ENCODE measurements at regions not wholly inside any gene's neighbourhood (a gene's known extent, or its start where the extent isn't known, plus 50 kb on each side); places are given as distances from the start of the nearest gene placed in this dataset.

DNA sequence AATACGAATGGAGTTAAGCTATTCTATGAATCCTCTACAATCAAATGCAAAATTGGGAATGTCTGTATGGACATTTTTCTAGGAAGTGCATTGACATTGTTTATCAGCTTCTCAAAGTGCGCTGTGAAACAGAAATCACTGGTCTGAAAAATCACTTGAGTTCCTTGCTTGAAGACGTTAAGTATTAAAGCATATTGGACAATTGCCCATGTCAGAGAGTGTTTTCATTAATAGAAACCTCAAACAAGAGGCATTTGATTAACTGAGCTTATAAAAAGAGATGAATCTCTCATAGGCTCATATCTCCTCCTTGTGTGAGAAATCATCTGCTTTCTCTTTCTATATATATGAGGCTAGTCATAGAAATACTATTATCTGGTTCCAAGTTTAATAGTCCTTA, 692.1 kb upstream of the POU3F4 start:
- Histone ChIP-seq H4K8ac (replicated peaks; ENCODE audit: insufficient read length, low read depth, low read length) (no peak overlapping the region), H4K5ac (ENCODE audit: insufficient read length, low read depth, low read length) (no peak overlapping the region), H3K18ac (ENCODE audit: insufficient read length, low read depth, low read length) (no peak overlapping the region), H2BK5ac (ENCODE audit: insufficient read length, low read length) (no peak overlapping the region), H2BK12ac (ENCODE audit: insufficient read length, low read depth, low read length) (no peak overlapping the region), H3K4ac (ENCODE audit: low read depth, low read length) (no peak overlapping the region), H3K23ac (ENCODE audit: insufficient read length, low read depth, low read length) (no peak overlapping the region), H3K9me3 (ENCODE audit: control insufficient read depth, low read depth, low read length) (peaks cover 18% of the 10 kb centered on the region), H3K79me2 (ENCODE audit: insufficient read depth, low read length) (no peaks in the 10 kb centered on the region), H3T11ph (ENCODE audit: low read length) (no peak overlapping the region), H3K4me2 (ENCODE audit: insufficient read depth, insufficient read length, low read length) (no peak overlapping the region), H3K79me1 (ENCODE audit: insufficient read depth, low read depth, low read length, poor library complexity, severe bottlenecking) (no peaks in the 10 kb centered on the region), H4K91ac (ENCODE audit: insufficient read length, low read depth, low read length) (no peak overlapping the region), H2BK120ac (ENCODE audit: low read depth, low read length, poor library complexity, severe bottlenecking) (no peak overlapping the region), H2AK5ac (ENCODE audit: insufficient read length, low read length) (no peak overlapping the region), H3K23me2 (ENCODE audit: insufficient read length, low read depth, low read length, poor library complexity, severe bottlenecking) (no peaks in the 10 kb centered on the region), H3K9ac (ENCODE audit: extremely low read depth, insufficient read length, low read length) (no peak overlapping the region), H3K14ac (ENCODE audit: insufficient read depth, low read length) (no peak overlapping the region), H3K27ac (ENCODE audit: insufficient read length, low read depth, low read length) (no peak overlapping the region), H3K4me1 (ENCODE audit: insufficient read depth, low read length) (no peaks in the 10 kb centered on the region), H4K20me1 (ENCODE audit: control insufficient read depth, insufficient read depth, insufficient read length) (no peaks in the 10 kb centered on the region), H3K27me3 (ENCODE audit: insufficient read depth, low read length) (no peaks in the 10 kb centered on the region), H2AFZ (ENCODE audit: low read length) (no peak overlapping the region), H3K56ac (ENCODE audit: insufficient read length, low read depth, low read length) (no peak overlapping the region), H2BK15ac (ENCODE audit: low read depth, low read length) (no peak overlapping the region), H2BK20ac (ENCODE audit: low read depth, low read length, poor library complexity, severe bottlenecking) (no peak overlapping the region)
- H3K36me3 Mint-ChIP-seq (ENCODE audit: insufficient read depth in 1 of 3, low read depth in 3 of 3): peaks cover 3 to 9% (median 5%) of the 10 kb centered on the region in 3 experiments; a peak in 5 of 7 replicates
- WGBS (ENCODE audit: extremely low coverage, insufficient read length, low lambda C conversion rate): no CpG with 5 or more reads among the region's 3 CpGs
- H3K9me3 Mint-ChIP-seq: peaks cover 55 to 65% of the 10 kb centered on the region in 2 experiments
- H3K4me1 Mint-ChIP-seq: no peaks in the 10 kb centered on the region
- no peak overlapping the region for H3K27ac Mint-ChIP-seq
- TF ChIP-seq, protein P1, sequence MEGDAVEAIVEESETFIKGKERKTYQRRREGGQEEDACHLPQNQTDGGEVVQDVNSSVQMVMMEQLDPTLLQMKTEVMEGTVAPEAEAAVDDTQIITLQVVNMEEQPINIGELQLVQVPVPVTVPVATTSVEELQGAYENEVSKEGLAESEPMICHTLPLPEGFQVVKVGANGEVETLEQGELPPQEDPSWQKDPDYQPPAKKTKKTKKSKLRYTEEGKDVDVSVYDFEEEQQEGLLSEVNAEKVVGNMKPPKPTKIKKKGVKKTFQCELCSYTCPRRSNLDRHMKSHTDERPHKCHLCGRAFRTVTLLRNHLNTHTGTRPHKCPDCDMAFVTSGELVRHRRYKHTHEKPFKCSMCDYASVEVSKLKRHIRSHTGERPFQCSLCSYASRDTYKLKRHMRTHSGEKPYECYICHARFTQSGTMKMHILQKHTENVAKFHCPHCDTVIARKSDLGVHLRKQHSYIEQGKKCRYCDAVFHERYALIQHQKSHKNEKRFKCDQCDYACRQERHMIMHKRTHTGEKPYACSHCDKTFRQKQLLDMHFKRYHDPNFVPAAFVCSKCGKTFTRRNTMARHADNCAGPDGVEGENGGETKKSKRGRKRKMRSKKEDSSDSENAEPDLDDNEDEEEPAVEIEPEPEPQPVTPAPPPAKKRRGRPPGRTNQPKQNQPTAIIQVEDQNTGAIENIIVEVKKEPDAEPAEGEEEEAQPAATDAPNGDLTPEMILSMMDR (conservative IDR thresholded peaks at IDR 0.05): no peak
- DNase-seq: no peak
- no peaks in the 10 kb centered on the region; the same call in 1 of the 2 replicates for H3K27me3 Mint-ChIP-seq (ENCODE audit: low read depth)
- H3K4me3 Mint-ChIP-seq: no peak overlapping the region
